ENCODE measurements at regions not wholly inside any gene's neighbourhood (a gene's known extent, or its start where the extent isn't known, plus 50 kb on each side); places are given as distances from the start of the nearest gene placed in this dataset.

DNA sequence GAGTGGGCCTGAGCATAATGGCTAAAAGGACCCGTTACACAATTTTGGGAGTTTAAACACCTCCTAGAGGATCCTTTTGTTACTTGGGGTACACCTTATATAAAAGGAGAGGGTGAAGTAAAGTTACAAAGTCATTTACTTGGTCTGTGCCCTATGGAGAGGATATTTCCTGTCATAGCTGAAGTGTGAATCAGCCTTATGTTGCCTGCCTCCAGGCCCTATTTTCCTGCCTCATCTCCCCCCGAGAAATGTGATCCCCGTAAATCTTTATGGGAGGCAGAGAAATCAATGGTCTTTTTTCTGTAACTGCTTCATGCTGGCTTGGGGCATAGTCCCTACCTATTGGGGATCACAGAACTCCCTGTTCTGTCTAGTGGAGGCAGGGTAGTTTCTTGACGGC is 906.6 kb downstream of the DSC3 start (continued):
- no peak for TF ChIP-seq CREM (IDR thresholded peaks at IDR 0.05; ENCODE audit: low read depth)

GRCh38 chr18:30134020-30134419 is 908.5 kb downstream of the DSC3 start:
- 37% methylated on average over 1 of the region's 2 CpGs for WGBS (ENCODE audit: insufficient coverage, insufficient replicate concordance, low lambda C conversion rate, missing lambda C conversion rate)
- RAD21 ChIA-PET (ENCODE audit: unreplicated experiment), result no interaction called here
- SMC1A ChIA-PET (ENCODE audit: uncharacterized antibody, unreplicated experiment), result no interaction called here

More at GRCh38 chr18:30134020-30134419, 908.5 kb downstream of the DSC3 start:
- no peaks in the 10 kb centered on the region for H3K9me3 ChIP-seq (replicated peaks; ENCODE audit: control insufficient read depth, insufficient read depth, low read length)
- H3K27me3 ChIP-seq (replicated peaks in 1 of 2; ENCODE audit: control insufficient read depth in 2 of 2, insufficient read depth in 2 of 2, low read length in 1 of 2), result no peaks in the 10 kb centered on the region
- no peaks in the 10 kb centered on the region for H4K20me1 ChIP-seq (ENCODE audit: control insufficient read depth, insufficient read depth)
- in situ Hi-C loops (cut with MboI) (no loop called here), intact Hi-C loops (cut with micrococcal nuclease; ENCODE audit: unreplicated experiment) (no loop called here)
- H2AFZ ChIP-seq (ENCODE audit: control insufficient read depth, low read depth, low read length), result no peak overlapping the region
- no peak overlapping the region for H3K4me3 ChIP-seq
- ChIA-PET POLR2A (no interaction called here), CTCF (no interaction called here)
- H3K27ac ChIP-seq (ENCODE audit: control insufficient read depth, insufficient read depth), result no peak overlapping the region
- no peak for ATAC-seq
- no peak overlapping the region for H3K9ac ChIP-seq (ENCODE audit: control insufficient read depth, insufficient read depth, low read length)
- TF ChIP-seq FOXK2 (IDR thresholded peaks at IDR 0.05) (no peak), SUZ12 (IDR thresholded peaks at IDR 0.05; ENCODE audit: unreplicated experiment) (no peak), NR2C1 (IDR thresholded peaks at IDR 0.05) (no peak), SRF (IDR thresholded peaks at IDR 0.05; ENCODE audit: low read depth in 2 of 2, low read length in 2 of 2) (no peak), PML (IDR thresholded peaks at IDR 0.05; ENCODE audit: low read length) (no peak), IRF4 (IDR thresholded peaks at IDR 0.05; ENCODE audit: low read depth, low read length) (no peak), HDGF (IDR thresholded peaks at IDR 0.05) (no peak), TAF1 (IDR thresholded peaks at IDR 0.05; ENCODE audit: borderline replicate concordance, low read depth, low read length) (no peak), CBFB (IDR thresholded peaks at IDR 0.05; ENCODE audit: low read depth) (no peak), CBX5 (IDR thresholded peaks at IDR 0.05; ENCODE audit: low read depth) (no peak), MAX (IDR thresholded peaks at IDR 0.05; ENCODE audit: low read depth, low read length) (no peak), RAD51 (IDR thresholded peaks at IDR 0.05) (no peak), KAT2A (conservative IDR thresholded peaks at IDR 0.05; ENCODE audit: control insufficient read depth, low read depth, low read length) (no peak), RELA (IDR thresholded peaks at IDR 0.05; ENCODE audit: borderline replicate concordance, partially characterized antibody) (no peak), NFYB (IDR thresholded peaks at IDR 0.05; ENCODE audit: insufficient read depth, low read depth, low read length) (no peak), BCL3 (IDR thresholded peaks at IDR 0.05; ENCODE audit: borderline replicate concordance, insufficient read depth, low read depth, low read length, poor library complexity, severe bottlenecking) (no peak), BACH1 (IDR thresholded peaks at IDR 0.05; ENCODE audit: borderline replicate concordance) (no peak), RB1 (IDR thresholded peaks at IDR 0.05; ENCODE audit: borderline replicate concordance) (no peak)
- TF ChIP-seq, protein P1, sequence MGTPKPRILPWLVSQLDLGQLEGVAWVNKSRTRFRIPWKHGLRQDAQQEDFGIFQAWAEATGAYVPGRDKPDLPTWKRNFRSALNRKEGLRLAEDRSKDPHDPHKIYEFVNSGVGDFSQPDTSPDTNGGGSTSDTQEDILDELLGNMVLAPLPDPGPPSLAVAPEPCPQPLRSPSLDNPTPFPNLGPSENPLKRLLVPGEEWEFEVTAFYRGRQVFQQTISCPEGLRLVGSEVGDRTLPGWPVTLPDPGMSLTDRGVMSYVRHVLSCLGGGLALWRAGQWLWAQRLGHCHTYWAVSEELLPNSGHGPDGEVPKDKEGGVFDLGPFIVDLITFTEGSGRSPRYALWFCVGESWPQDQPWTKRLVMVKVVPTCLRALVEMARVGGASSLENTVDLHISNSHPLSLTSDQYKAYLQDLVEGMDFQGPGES (IDR thresholded peaks at IDR 0.05), result no peak
- TF ChIP-seq, protein P2, sequence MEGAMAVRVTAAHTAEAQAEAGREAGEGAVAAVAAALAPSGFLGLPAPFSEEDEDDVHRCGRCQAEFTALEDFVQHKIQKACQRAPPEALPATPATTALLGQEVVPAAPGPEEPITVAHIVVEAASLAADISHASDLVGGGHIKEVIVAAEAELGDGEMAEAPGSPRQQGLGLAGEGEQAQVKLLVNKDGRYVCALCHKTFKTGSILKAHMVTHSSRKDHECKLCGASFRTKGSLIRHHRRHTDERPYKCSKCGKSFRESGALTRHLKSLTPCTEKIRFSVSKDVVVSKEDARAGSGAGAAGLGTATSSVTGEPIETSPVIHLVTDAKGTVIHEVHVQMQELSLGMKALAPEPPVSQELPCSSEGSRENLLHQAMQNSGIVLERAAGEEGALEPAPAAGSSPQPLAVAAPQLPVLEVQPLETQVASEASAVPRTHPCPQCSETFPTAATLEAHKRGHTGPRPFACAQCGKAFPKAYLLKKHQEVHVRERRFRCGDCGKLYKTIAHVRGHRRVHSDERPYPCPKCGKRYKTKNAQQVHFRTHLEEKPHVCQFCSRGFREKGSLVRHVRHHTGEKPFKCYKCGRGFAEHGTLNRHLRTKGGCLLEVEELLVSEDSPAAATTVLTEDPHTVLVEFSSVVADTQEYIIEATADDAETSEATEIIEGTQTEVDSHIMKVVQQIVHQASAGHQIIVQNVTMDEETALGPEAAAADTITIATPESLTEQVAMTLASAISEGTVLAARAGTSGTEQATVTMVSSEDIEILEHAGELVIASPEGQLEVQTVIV (IDR thresholded peaks at IDR 0.05; ENCODE audit: borderline replicate concordance, partially characterized antibody), result no peak
- no TSS peak for BruUV-seq (replicated peaks)
- no peaks in the 10 kb centered on the region for H3K4me1 ChIP-seq (ENCODE audit: control insufficient read depth, insufficient read depth, low read length)
- no peak for DNase-seq (ENCODE audit: low read depth, low spot score)
- H3K4me2 ChIP-seq (ENCODE audit: control insufficient read depth, insufficient read depth), result no peak overlapping the region
- no peak for FAIRE-seq
- no peaks in the 10 kb centered on the region for H3K79me2 ChIP-seq (ENCODE audit: control insufficient read depth, insufficient read depth, low read length)
- no peaks in the 10 kb centered on the region for H3K36me3 ChIP-seq (ENCODE audit: control insufficient read depth in 2 of 2, insufficient read depth in 2 of 2, low read length in 1 of 2)
